ENCODE measurements at regions not wholly inside any gene's neighbourhood (a gene's known extent, or its start where the extent isn't known, plus 50 kb on each side); places are given as distances from the start of the nearest gene placed in this dataset.

DNA sequence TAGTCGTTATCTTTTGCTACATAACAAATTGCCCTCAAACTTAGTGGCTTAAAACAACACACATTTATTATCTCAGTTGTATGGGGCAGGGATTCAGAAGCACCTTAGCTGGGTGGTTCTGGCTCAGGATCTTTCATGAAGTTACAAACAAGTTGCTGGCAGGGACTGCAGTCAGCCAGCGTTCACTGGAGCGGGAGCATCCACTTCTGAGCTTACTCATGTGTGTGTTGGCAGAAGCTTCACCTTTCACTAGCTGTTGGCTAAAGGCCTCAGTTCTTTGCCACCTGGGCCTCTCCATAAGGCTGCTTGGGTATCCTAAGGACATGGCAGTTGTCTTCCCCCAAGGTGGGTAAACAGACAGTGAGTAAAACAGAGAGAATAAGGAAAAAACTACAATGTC is 365.7 kb downstream of the RPS29 start:
- H3K27me3 ChIP-seq (ENCODE audit: insufficient read depth) = no peaks in the 10 kb centered on the region
- no peaks in the 10 kb centered on the region for H4K20me1 ChIP-seq (ENCODE audit: insufficient read depth)
- H3F3A ChIP-seq (replicated peaks; ENCODE audit: insufficient read depth) = no peaks in the 10 kb centered on the region
- no peaks in the 10 kb centered on the region for H3K4me1 ChIP-seq (ENCODE audit: control insufficient read depth in 1 of 2, insufficient read depth in 2 of 2, low read depth in 1 of 2, low read length in 1 of 2)
- WGBS (ENCODE audit: low lambda C conversion rate) = 34% methylated on average over 3 of the region's 3 CpGs
- H3K4me2 ChIP-seq = no peak overlapping the region
- ChIA-PET CTCF (interaction anchor here (1.0 kb wide), 1 partner anchor 22 kb away, joined by 3 read pairs; no protein-coding TSS in a partner anchor), POLR2A (no interaction called here)
- no peaks in the 10 kb centered on the region for H3K9me3 ChIP-seq
- no peaks in the 10 kb centered on the region for H3K79me2 ChIP-seq (ENCODE audit: insufficient read depth)
- H3K27ac ChIP-seq (ENCODE audit: low read depth in 2 of 2, low read length in 1 of 2) = no peak overlapping the region
- no peak for TF ChIP-seq SIN3A (IDR thresholded peaks at IDR 0.05; ENCODE audit: borderline replicate concordance, low read depth, low read length)
- TF ChIP-seq PBX3 (IDR thresholded peaks at IDR 0.05) = no peak
- TF ChIP-seq NFIC (IDR thresholded peaks at IDR 0.05; ENCODE audit: borderline replicate concordance) = no peak
- no peak for TF ChIP-seq JUND (IDR thresholded peaks at IDR 0.05)
- TF ChIP-seq, protein P1, sequence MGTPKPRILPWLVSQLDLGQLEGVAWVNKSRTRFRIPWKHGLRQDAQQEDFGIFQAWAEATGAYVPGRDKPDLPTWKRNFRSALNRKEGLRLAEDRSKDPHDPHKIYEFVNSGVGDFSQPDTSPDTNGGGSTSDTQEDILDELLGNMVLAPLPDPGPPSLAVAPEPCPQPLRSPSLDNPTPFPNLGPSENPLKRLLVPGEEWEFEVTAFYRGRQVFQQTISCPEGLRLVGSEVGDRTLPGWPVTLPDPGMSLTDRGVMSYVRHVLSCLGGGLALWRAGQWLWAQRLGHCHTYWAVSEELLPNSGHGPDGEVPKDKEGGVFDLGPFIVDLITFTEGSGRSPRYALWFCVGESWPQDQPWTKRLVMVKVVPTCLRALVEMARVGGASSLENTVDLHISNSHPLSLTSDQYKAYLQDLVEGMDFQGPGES (IDR thresholded peaks at IDR 0.05; ENCODE audit: low read depth, low read length) = no peak
- no peak for TF ChIP-seq EP300 (IDR thresholded peaks at IDR 0.05; ENCODE audit: borderline replicate concordance in 1 of 2, low read depth in 1 of 2, low read length in 1 of 2)
- no peak for TF ChIP-seq MEF2A (IDR thresholded peaks at IDR 0.05; ENCODE audit: borderline replicate concordance, low read depth)
- no peak for TF ChIP-seq TAF1 (IDR thresholded peaks at IDR 0.05; ENCODE audit: borderline replicate concordance, low read depth, low read length)
- TF ChIP-seq GATA2 (CRISPR knock-in tag; IDR thresholded peaks at IDR 0.05) = no peak
- no peak for TF ChIP-seq GABPA (IDR thresholded peaks at IDR 0.05; ENCODE audit: low read depth)
- TF ChIP-seq, protein P2, sequence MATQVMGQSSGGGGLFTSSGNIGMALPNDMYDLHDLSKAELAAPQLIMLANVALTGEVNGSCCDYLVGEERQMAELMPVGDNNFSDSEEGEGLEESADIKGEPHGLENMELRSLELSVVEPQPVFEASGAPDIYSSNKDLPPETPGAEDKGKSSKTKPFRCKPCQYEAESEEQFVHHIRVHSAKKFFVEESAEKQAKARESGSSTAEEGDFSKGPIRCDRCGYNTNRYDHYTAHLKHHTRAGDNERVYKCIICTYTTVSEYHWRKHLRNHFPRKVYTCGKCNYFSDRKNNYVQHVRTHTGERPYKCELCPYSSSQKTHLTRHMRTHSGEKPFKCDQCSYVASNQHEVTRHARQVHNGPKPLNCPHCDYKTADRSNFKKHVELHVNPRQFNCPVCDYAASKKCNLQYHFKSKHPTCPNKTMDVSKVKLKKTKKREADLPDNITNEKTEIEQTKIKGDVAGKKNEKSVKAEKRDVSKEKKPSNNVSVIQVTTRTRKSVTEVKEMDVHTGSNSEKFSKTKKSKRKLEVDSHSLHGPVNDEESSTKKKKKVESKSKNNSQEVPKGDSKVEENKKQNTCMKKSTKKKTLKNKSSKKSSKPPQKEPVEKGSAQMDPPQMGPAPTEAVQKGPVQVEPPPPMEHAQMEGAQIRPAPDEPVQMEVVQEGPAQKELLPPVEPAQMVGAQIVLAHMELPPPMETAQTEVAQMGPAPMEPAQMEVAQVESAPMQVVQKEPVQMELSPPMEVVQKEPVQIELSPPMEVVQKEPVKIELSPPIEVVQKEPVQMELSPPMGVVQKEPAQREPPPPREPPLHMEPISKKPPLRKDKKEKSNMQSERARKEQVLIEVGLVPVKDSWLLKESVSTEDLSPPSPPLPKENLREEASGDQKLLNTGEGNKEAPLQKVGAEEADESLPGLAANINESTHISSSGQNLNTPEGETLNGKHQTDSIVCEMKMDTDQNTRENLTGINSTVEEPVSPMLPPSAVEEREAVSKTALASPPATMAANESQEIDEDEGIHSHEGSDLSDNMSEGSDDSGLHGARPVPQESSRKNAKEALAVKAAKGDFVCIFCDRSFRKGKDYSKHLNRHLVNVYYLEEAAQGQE (IDR thresholded peaks at IDR 0.05; ENCODE audit: low read depth, low read length) = no peak
- no peak for TF ChIP-seq MXI1 (IDR thresholded peaks at IDR 0.05; ENCODE audit: low read depth, low read length)
- TF ChIP-seq RAD21 (IDR thresholded peaks at IDR 0.05; ENCODE audit: low read length) = no peak
- no peak for TF ChIP-seq USF2 (IDR thresholded peaks at IDR 0.05; ENCODE audit: borderline replicate concordance, low read depth, low read length)
- TF ChIP-seq RFX5 (IDR thresholded peaks at IDR 0.05; ENCODE audit: low read length) = no peak
- TF ChIP-seq EZH2phosphoT487 (IDR thresholded peaks at IDR 0.05; ENCODE audit: borderline replicate concordance, low read depth) = no peak
- H3K36me3 ChIP-seq (replicated peaks in 1 of 2; ENCODE audit: control insufficient read depth in 1 of 2, insufficient read depth in 2 of 2, low read length in 1 of 2) = no peaks in the 10 kb centered on the region
- no peak overlapping the region for H3K4me3 ChIP-seq (ENCODE audit: low read depth in 2 of 2, low read length in 1 of 2)
- no peaks in the 10 kb centered on the region for H3K9me2 ChIP-seq
- no peak for DNase-seq
- H3K9ac ChIP-seq = no peak overlapping the region
- no peak overlapping the region for H2AFZ ChIP-seq (ENCODE audit: low read depth)

Data from SK-N-SH (cell line).